ENCODE measurements at regions not wholly inside any gene's neighbourhood (a gene's known extent, or its start where the extent isn't known, plus 50 kb on each side); places are given as distances from the start of the nearest gene placed in this dataset.

DNA sequence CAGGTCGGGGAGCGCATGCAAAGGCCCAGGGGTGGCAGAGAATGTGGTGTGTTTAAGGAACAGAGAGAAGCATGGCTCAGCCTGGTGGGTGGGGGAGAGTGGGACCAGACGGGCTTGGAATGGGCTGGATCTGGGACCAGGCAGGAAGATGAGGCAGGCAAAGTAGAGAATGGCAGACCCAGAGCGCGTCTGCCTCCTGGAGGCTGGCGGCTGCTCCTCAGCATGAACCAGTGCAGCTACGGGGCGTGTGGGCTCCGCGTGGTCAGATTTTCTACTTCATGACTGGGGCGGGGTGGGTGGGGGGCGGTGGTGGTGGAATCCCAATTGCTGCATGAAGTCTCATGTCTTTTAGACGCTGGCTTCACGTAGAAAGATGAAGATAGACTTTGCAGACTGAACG is 135.6 kb downstream of the TFAP2C start:
- TF ChIP-seq, protein P1, sequence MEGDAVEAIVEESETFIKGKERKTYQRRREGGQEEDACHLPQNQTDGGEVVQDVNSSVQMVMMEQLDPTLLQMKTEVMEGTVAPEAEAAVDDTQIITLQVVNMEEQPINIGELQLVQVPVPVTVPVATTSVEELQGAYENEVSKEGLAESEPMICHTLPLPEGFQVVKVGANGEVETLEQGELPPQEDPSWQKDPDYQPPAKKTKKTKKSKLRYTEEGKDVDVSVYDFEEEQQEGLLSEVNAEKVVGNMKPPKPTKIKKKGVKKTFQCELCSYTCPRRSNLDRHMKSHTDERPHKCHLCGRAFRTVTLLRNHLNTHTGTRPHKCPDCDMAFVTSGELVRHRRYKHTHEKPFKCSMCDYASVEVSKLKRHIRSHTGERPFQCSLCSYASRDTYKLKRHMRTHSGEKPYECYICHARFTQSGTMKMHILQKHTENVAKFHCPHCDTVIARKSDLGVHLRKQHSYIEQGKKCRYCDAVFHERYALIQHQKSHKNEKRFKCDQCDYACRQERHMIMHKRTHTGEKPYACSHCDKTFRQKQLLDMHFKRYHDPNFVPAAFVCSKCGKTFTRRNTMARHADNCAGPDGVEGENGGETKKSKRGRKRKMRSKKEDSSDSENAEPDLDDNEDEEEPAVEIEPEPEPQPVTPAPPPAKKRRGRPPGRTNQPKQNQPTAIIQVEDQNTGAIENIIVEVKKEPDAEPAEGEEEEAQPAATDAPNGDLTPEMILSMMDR (IDR thresholded peaks at IDR 0.05; ENCODE audit: low read length), result no peak
- no peak for TF ChIP-seq EZH2 (IDR thresholded peaks at IDR 0.05; ENCODE audit: borderline replicate concordance, low read length)
